HL-60 (cell line): ENCODE measurements at regions not wholly inside any gene's neighbourhood (a gene's known extent, or its start where the extent isn't known, plus 50 kb on each side); places are given as distances from the start of the nearest gene placed in this dataset.

Source experiments
- POLR2AphosphoS5 ChIP-seq: IDR thresholded peaks from 2 replicates; pipeline ENCODE4 v1.6.1; 2012; ENCODE audit warnings: low read depth
- SPI1 ChIP-seq: IDR thresholded peaks from 2 replicates; pipeline ENCODE4 v1.6.1; 2012; ENCODE audit warnings: low read depth, mild to moderate bottlenecking, borderline replicate concordance
- TF ChIP-seq, protein P1 (sequence below): IDR thresholded peaks from one replicate; pipeline ENCODE4 v1.5.1; 2011; ENCODE audit warnings: low read length, control low read depth, inconsistent platforms; ENCODE audit not compliant: insufficient read depth
- TF ChIP-seq, protein P2 (sequence below): IDR thresholded peaks from 2 replicates; pipeline ENCODE4 v1.6.1; 2012; ENCODE audit warnings: low read depth; ENCODE audit not compliant: insufficient replicate concordance

DNA sequence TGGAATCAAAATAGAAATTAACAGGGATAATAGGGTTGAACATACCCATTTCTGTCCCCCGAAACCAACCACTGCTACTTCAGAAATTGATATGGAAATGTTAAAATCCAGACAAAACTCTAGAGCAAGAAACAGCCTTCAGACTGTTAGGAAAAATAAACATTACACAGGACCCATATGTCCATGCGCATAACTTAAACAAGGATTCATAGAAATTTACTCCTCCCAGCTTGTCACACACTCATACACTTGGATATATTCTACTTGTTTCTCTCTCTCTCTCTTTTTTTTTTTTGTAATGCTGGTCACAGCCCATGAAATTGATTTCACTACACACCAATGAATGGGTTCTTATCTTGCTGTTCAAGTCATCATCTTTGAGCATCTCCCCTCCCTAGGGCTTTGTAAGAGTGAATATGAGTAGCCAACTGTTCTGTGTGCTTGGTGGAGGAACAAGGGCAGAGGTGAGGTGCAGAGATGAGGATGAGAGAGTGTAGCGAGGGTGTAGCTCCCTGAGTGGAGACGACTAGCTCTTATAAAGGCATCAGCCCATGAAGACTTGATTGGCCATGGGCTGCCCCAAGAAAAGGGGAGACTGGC lies 61.8 kb upstream of the MLN start:
- TF ChIP-seq, protein P1, sequence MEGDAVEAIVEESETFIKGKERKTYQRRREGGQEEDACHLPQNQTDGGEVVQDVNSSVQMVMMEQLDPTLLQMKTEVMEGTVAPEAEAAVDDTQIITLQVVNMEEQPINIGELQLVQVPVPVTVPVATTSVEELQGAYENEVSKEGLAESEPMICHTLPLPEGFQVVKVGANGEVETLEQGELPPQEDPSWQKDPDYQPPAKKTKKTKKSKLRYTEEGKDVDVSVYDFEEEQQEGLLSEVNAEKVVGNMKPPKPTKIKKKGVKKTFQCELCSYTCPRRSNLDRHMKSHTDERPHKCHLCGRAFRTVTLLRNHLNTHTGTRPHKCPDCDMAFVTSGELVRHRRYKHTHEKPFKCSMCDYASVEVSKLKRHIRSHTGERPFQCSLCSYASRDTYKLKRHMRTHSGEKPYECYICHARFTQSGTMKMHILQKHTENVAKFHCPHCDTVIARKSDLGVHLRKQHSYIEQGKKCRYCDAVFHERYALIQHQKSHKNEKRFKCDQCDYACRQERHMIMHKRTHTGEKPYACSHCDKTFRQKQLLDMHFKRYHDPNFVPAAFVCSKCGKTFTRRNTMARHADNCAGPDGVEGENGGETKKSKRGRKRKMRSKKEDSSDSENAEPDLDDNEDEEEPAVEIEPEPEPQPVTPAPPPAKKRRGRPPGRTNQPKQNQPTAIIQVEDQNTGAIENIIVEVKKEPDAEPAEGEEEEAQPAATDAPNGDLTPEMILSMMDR, result no peak
- TF ChIP-seq POLR2AphosphoS5 (no peak), SPI1 (no peak)
- TF ChIP-seq, protein P2, sequence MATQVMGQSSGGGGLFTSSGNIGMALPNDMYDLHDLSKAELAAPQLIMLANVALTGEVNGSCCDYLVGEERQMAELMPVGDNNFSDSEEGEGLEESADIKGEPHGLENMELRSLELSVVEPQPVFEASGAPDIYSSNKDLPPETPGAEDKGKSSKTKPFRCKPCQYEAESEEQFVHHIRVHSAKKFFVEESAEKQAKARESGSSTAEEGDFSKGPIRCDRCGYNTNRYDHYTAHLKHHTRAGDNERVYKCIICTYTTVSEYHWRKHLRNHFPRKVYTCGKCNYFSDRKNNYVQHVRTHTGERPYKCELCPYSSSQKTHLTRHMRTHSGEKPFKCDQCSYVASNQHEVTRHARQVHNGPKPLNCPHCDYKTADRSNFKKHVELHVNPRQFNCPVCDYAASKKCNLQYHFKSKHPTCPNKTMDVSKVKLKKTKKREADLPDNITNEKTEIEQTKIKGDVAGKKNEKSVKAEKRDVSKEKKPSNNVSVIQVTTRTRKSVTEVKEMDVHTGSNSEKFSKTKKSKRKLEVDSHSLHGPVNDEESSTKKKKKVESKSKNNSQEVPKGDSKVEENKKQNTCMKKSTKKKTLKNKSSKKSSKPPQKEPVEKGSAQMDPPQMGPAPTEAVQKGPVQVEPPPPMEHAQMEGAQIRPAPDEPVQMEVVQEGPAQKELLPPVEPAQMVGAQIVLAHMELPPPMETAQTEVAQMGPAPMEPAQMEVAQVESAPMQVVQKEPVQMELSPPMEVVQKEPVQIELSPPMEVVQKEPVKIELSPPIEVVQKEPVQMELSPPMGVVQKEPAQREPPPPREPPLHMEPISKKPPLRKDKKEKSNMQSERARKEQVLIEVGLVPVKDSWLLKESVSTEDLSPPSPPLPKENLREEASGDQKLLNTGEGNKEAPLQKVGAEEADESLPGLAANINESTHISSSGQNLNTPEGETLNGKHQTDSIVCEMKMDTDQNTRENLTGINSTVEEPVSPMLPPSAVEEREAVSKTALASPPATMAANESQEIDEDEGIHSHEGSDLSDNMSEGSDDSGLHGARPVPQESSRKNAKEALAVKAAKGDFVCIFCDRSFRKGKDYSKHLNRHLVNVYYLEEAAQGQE, result no peak
